ENCODE measurements at regions not wholly inside any gene's neighbourhood (a gene's known extent, or its start where the extent isn't known, plus 50 kb on each side); places are given as distances from the start of the nearest gene placed in this dataset.

GRCh38 chr12:43294916-43295315 is 257.1 kb downstream of the ADAMTS20 start:
- DNase-seq: no peak

- no peak for DNase-seq
Observed at GRCh38 chr12:43294147-43294546, 257.9 kb downstream of the ADAMTS20 start.

- no peak for DNase-seq
Observed at GRCh38 chr12:43293396-43293795, 258.6 kb downstream of the ADAMTS20 start.

GRCh38 chr12:43292699-43293098 is 259.3 kb downstream of the ADAMTS20 start:
- no peak for DNase-seq

- peak in 1 of 56 donors; percentile 1 for DNase-seq
Observed at GRCh38 chr12:43291516-43291915, 260.5 kb downstream of the ADAMTS20 start.

- no peak for DNase-seq
Observed at GRCh38 chr12:43290836-43291235, 261.2 kb downstream of the ADAMTS20 start.

- no peak for DNase-seq
Observed at GRCh38 chr12:43289426-43289801, 262.6 kb downstream of the ADAMTS20 start.

GRCh38 chr12:43288671-43289425 is 263.2 kb downstream of the ADAMTS20 start:
- DNase-seq: no peak

- DNase-seq: no peak
Observed at GRCh38 chr12:43287706-43288383, 264.2 kb downstream of the ADAMTS20 start.

- DNase-seq: no peak
Observed at GRCh38 chr12:43286986-43287385, 265.0 kb downstream of the ADAMTS20 start.

- DNase-seq: no peak
Observed at GRCh38 chr12:43285159-43285598, 266.8 kb downstream of the ADAMTS20 start.

GRCh38 chr12:43284486-43285158 is 267.4 kb downstream of the ADAMTS20 start:
- no peak for DNase-seq

GRCh38 chr12:43283206-43283605 is 268.8 kb downstream of the ADAMTS20 start:
- DNase-seq: no peak

- no peak for DNase-seq
Observed at GRCh38 chr12:43282106-43282505, 269.9 kb downstream of the ADAMTS20 start.

- DNase-seq: no peak
Observed at GRCh38 chr12:43281563-43281962, 270.4 kb downstream of the ADAMTS20 start.

- no peak for DNase-seq
Observed at GRCh38 chr12:43278541-43278832, 273.5 kb downstream of the ADAMTS20 start.

- DNase-seq: no peak
Observed at GRCh38 chr12:43277651-43278540, 274.1 kb downstream of the ADAMTS20 start.

GRCh38 chr12:43273467-43273866 is 278.5 kb downstream of the ADAMTS20 start:
- DNase-seq: no peak

GRCh38 chr12:43271659-43272058 is 280.3 kb downstream of the ADAMTS20 start:
- no peak for DNase-seq

GRCh38 chr12:43267818-43268217 is 284.2 kb downstream of the ADAMTS20 start:
- DNase-seq: no peak

- DNase-seq: no peak
Observed at GRCh38 chr12:43261701-43262100, 290.3 kb downstream of the ADAMTS20 start.

Measured in nucleus accumbens (tissue), 56 donors.